GM12878 (cell line): ENCODE measurements at regions not wholly inside any gene's neighbourhood (a gene's known extent, or its start where the extent isn't known, plus 50 kb on each side); places are given as distances from the start of the nearest gene placed in this dataset.

Source experiments
- ATAC-seq: fragments of 200-7000 bp; cut with Tn5 transposase; 3 replicates; pipeline ENCODE4 v1.9.1; 2020; ENCODE audit warnings: mild to moderate bottlenecking, moderate library complexity
- BruUV-seq: library from RNA; stranded (reverse); fragments of 400-500 nt; replicated peaks from 2 replicates; lab custom pipeline; 2021; lab: Mats Ljungman, UMichigan
- CTCF ChIA-PET: fragments of 300-600 bp; sonication (Branson Sonifier 250); formaldehyde crosslinking; extraction: SDS; loops from one replicate; lab custom pipeline; 2021; ENCODE audit warnings: inconsistent platforms; lab: Yijun Ruan, JAX
- POLR2A ChIA-PET: fragments of 350-600 bp; formaldehyde crosslinking; extraction: SDS; loops from one replicate; lab custom pipeline; 2021; ENCODE audit warnings: inconsistent platforms; lab: Charles Lee
- RAD21 ChIA-PET: fragments of 300-600 bp; sonication (Branson Sonifier 250); formaldehyde crosslinking; loops from one replicate; lab custom pipeline; 2023; ENCODE audit warnings: antibody characterized with exemption; ENCODE audit not compliant: unreplicated experiment; lab: Charles Lee
- SMC1A ChIA-PET: fragments of 300-600 bp; sonication (Branson Sonifier 250); formaldehyde crosslinking; loops from one replicate; lab custom pipeline; 2023; ENCODE audit not compliant: unreplicated experiment, uncharacterized antibody; lab: Charles Lee
- DNase-seq: peaks from one replicate; pipeline ENCODE4 v3.0.0-alpha.2; 2011; ENCODE audit warnings: low read depth, low spot score
- FAIRE-seq: peaks from 3 replicates; lab custom pipeline; 2011; peaks lifted over from hg19 to GRCh38; lab: Jason Lieb, UNC
- H2AFZ ChIP-seq: 2 replicates; pipeline ENCODE4 v1.6.0; 2011; ENCODE audit warnings: low read depth, low read length, control low read depth; ENCODE audit not compliant: control insufficient read depth
- H3K27ac ChIP-seq: 2 replicates; pipeline ENCODE4 v1.5.1; 2011; ENCODE audit warnings: control low read depth; ENCODE audit not compliant: control insufficient read depth, insufficient read depth
- H3K27me3 ChIP-seq, 2 experiments: replicated peaks in 1 of 2; 2 replicates each; pipeline versions ENCODE4 v1.6.0 to v1.6.1; 2011; ENCODE audit warnings: low read length in 1 of 2; ENCODE audit not compliant: control insufficient read depth in 2 of 2, insufficient read depth in 2 of 2
- H3K36me3 ChIP-seq, 2 experiments: 2 replicates each; pipeline ENCODE4 v1.5.1; 2011; ENCODE audit warnings: low read length in 1 of 2; ENCODE audit not compliant: control insufficient read depth in 2 of 2, insufficient read depth in 2 of 2
- H3K4me1 ChIP-seq: 2 replicates; pipeline ENCODE4 v1.6.1; 2011; ENCODE audit warnings: mild to moderate bottlenecking, low read length, moderate library complexity, mixed read lengths; ENCODE audit not compliant: control insufficient read depth, insufficient read depth
- H3K4me2 ChIP-seq: 2 replicates; pipeline ENCODE4 v1.6.0; 2011; ENCODE audit warnings: control low read depth; ENCODE audit not compliant: control insufficient read depth, insufficient read depth
- H3K4me3 ChIP-seq: fragments of 200-600 bp; sonication (generic); 2 replicates; pipeline ENCODE4 v1.5.1; 2016
- H3K79me2 ChIP-seq: 2 replicates; pipeline ENCODE4 v1.6.0; 2011; ENCODE audit warnings: low read length; ENCODE audit not compliant: control insufficient read depth, insufficient read depth
- H3K9ac ChIP-seq: 2 replicates; pipeline ENCODE4 v1.8.0; 2011; ENCODE audit warnings: low read length, control low read depth, mixed read lengths; ENCODE audit not compliant: control insufficient read depth, insufficient read depth
- H3K9me3 ChIP-seq: replicated peaks from 3 replicates; pipeline ENCODE4 v1.5.1; 2011; ENCODE audit warnings: mild to moderate bottlenecking, low read length; ENCODE audit not compliant: control insufficient read depth, insufficient read depth
- H4K20me1 ChIP-seq: 2 replicates; pipeline ENCODE4 v1.6.0; 2011; ENCODE audit not compliant: control insufficient read depth, insufficient read depth
- BHLHE40 ChIP-seq, 2 experiments: fragments of 450-650 bp in 1 of 2; IDR thresholded peaks; 2 replicates each; pipeline ENCODE4 v1.6.1; 2011 to 2017; ENCODE audit warnings: low read depth in 2 of 2, borderline replicate concordance in 1 of 2, improper control_type of control experiment in 1 of 2, low read length in 1 of 2, mild to moderate bottlenecking in 1 of 2
- CBX5 ChIP-seq: sonication (generic); IDR thresholded peaks from 2 replicates; pipeline ENCODE4 v1.6.1; 2016; ENCODE audit warnings: low read depth, moderate library complexity, mild to moderate bottlenecking, inconsistent platforms
- CUX1 ChIP-seq: IDR thresholded peaks from 2 replicates; pipeline ENCODE4 v1.6.1; 2012; ENCODE audit warnings: improper control_type of control experiment, low read depth, low read length; ENCODE audit not compliant: insufficient replicate concordance
- HDAC2 ChIP-seq: fragments of 200-600 bp; sonication (generic); IDR thresholded peaks from 2 replicates; pipeline ENCODE4 v1.6.1; 2017
- MEF2B ChIP-seq: fragments of 450-650 bp; IDR thresholded peaks from 2 replicates; pipeline ENCODE4 v1.6.1; 2018; ENCODE audit warnings: mild to moderate bottlenecking, moderate library complexity; ENCODE audit not compliant: partially characterized antibody, poor library complexity, severe bottlenecking
- POU2F2 ChIP-seq: IDR thresholded peaks from 3 replicates; pipeline ENCODE4 v1.6.1; 2011; ENCODE audit warnings: low read depth, mild to moderate bottlenecking, low read length, borderline replicate concordance
- RFX5 ChIP-seq: IDR thresholded peaks from 2 replicates; pipeline ENCODE4 v1.6.1; 2011; ENCODE audit warnings: low read depth, low read length, improper control_type of control experiment
- SPI1 ChIP-seq: IDR thresholded peaks from 2 replicates; pipeline ENCODE4 v1.6.1; 2011; ENCODE audit warnings: low read depth, mild to moderate bottlenecking, low read length, moderate library complexity, borderline replicate concordance; ENCODE audit not compliant: insufficient read depth
- WGBS: methylation state at CpG from one replicate; pipeline ENCODE4 v1.1.6; 2016; ENCODE audit warnings: low lambda C conversion rate; ENCODE audit not compliant: insufficient replicate concordance, insufficient coverage; ENCODE audit errors: missing lambda C conversion rate; 5-methylcytosine and 5-hydroxymethylcytosine counted together
- in situ Hi-C: fragments of 300-500 bp; cut with MboI; formaldehyde crosslinking; loops from 9 replicates; pipeline ENCODE4 v1.14.3; 2018; ENCODE audit warnings: mixed read lengths
- intact Hi-C: fragments of 100-400 bp; cut with micrococcal nuclease; formaldehyde crosslinking; loops from one replicate; pipeline ENCODE4 v1.14.2; 2022; ENCODE audit not compliant: unreplicated experiment
- TF ChIP-seq, protein P1 (sequence below), 3 experiments: IDR thresholded peaks in 2 of 3; conservative IDR thresholded peaks in 1 of 3; 2 replicates each; pipeline ENCODE4 v1.5.1; 2011; ENCODE audit warnings: low read depth in 3 of 3, low read length in 3 of 3, mild to moderate bottlenecking in 3 of 3, control low read depth in 2 of 3, moderate library complexity in 2 of 3, inconsistent platforms in 1 of 3, mixed read lengths in 1 of 3; ENCODE audit not compliant: control insufficient read depth in 2 of 3, insufficient read depth in 1 of 3; ENCODE audit errors: extremely low read depth in 1 of 3

DNA sequence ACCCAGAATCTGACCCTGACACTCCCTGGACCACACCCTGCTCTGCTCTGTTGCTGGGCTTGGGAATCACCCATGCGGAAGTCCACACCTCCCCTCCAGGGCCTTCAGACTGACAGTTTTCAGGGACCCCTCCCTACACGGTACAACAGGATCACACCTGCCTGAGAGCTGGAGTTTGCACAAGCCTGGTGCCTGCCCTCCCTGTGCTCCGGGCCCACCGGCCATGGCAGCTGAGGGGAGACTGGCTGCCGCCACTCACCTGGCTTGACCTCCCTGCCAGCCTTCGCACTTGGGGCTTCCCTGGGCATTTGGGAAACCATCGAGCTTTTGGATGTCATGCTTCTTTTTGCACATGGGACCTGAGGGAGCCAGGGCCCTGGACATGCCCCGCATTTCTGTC is 95.9 kb upstream of the ANKRD34C start:
- Histone ChIP-seq H3K79me2 (no peaks in the 10 kb centered on the region), H2AFZ (no peak overlapping the region), H3K4me2 (no peak overlapping the region), H4K20me1 (no peaks in the 10 kb centered on the region), H3K9ac (no peak overlapping the region), H3K4me1 (no peaks in the 10 kb centered on the region), H3K9me3 (no peaks in the 10 kb centered on the region), H3K36me3 (no peaks in the 10 kb centered on the region), H3K27me3 (peaks cover 1 to 2% of the 10 kb centered on the region in 2 experiments; a peak in 1 of 4 replicates), H3K27ac (no peak overlapping the region), H3K4me3 (no peak overlapping the region)
- SMC1A ChIA-PET, result no interaction called here
- intact Hi-C loops (no loop called here), in situ Hi-C loops (no loop called here)
- BruUV-seq, result no TSS peak
- POLR2A ChIA-PET, result no interaction called here
- WGBS, result 51% methylated on average over 8 of the region's 8 CpGs
- TF ChIP-seq POU2F2 (no peak), MEF2B (no peak), BHLHE40 (IDR thresholded peaks at IDR 0.05; ENCODE audit: borderline replicate concordance in 1 of 2, low read depth in 2 of 2, low read length in 1 of 2) (no peak), RFX5 (no peak)
- DNase-seq (no peak), ATAC-seq (no peak), FAIRE-seq (no peak)
- CTCF ChIA-PET, result interaction anchor here (3.0 to 11.4 kb wide), 2 partner anchors 157 to 165 kb away, joined by 28 to 351 read pairs; no protein-coding TSS in a partner anchor
- RAD21 ChIA-PET, result no interaction called here

- Histone ChIP-seq H3K9ac (no peak overlapping the region), H2AFZ (no peak overlapping the region), H3K36me3 (no peaks in the 10 kb centered on the region), H4K20me1 (no peaks in the 10 kb centered on the region), H3K79me2 (no peaks in the 10 kb centered on the region), H3K27me3 (peaks cover 1 to 2% of the 10 kb centered on the region in 2 experiments; a peak in 1 of 4 replicates), H3K4me2 (no peak overlapping the region), H3K9me3 (no peaks in the 10 kb centered on the region), H3K27ac (no peak overlapping the region), H3K4me1 (no peaks in the 10 kb centered on the region), H3K4me3 (no peak overlapping the region)
- DNase-seq (no peak), FAIRE-seq (no peak), ATAC-seq (peak; percentile 79)
- ChIA-PET CTCF (interaction anchor here (0.6 to 11.4 kb wide), 54 partner anchors 8 to 1029 kb away, joined by 3 to 351 read pairs (median 5); no protein-coding TSS in a partner anchor), RAD21 (interaction anchor here (0.5 to 5.9 kb wide), 14 partner anchors 11 to 451 kb away, joined by 3 to 145 read pairs (median 4); no protein-coding TSS in a partner anchor), POLR2A (no interaction called here), SMC1A (interaction anchor here (0.7 to 6.3 kb wide), 17 partner anchors 8 to 411 kb away, joined by 3 to 147 read pairs (median 4); no protein-coding TSS in a partner anchor)
- in situ Hi-C loops (no loop called here), intact Hi-C loops (no loop called here)
- WGBS, result 37% methylated on average over 7 of the region's 7 CpGs
- BruUV-seq, result no TSS peak
- TF ChIP-seq SPI1, result no peak
- TF ChIP-seq CBX5, result no peak
- TF ChIP-seq CUX1, result no peak
- TF ChIP-seq, protein P1, sequence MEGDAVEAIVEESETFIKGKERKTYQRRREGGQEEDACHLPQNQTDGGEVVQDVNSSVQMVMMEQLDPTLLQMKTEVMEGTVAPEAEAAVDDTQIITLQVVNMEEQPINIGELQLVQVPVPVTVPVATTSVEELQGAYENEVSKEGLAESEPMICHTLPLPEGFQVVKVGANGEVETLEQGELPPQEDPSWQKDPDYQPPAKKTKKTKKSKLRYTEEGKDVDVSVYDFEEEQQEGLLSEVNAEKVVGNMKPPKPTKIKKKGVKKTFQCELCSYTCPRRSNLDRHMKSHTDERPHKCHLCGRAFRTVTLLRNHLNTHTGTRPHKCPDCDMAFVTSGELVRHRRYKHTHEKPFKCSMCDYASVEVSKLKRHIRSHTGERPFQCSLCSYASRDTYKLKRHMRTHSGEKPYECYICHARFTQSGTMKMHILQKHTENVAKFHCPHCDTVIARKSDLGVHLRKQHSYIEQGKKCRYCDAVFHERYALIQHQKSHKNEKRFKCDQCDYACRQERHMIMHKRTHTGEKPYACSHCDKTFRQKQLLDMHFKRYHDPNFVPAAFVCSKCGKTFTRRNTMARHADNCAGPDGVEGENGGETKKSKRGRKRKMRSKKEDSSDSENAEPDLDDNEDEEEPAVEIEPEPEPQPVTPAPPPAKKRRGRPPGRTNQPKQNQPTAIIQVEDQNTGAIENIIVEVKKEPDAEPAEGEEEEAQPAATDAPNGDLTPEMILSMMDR (IDR thresholded peaks at IDR 0.05 in 2 of 3, conservative IDR thresholded peaks at IDR 0.05 in 1 of 3; ENCODE audit: control insufficient read depth in 2 of 3, extremely low read depth in 1 of 3, insufficient read depth in 1 of 3, low read depth in 3 of 3, low read length in 3 of 3), result peak; percentile 20 to 36 (median 34); a peak in 4 of 6 replicates
- TF ChIP-seq HDAC2, result no peak
These were observed 94.6 kb upstream of the RASGRF1 start for GRCh38 chr15:79185199-79185598.
